CD4-positive, alpha-beta T cell treated with Interleukin-4 for 1 hour (primary cell): ENCODE measurements at regions not wholly inside any gene's neighbourhood (a gene's known extent, or its start where the extent isn't known, plus 50 kb on each side); places are given as distances from the start of the nearest gene placed in this dataset.
A peak's percentile ranks its signal among the peaks of the same experiment; 100 is the strongest.

Experiments
- DNase-seq, 2 donors: peaks; one replicate each; pipeline ENCODE4 v3.0.0-alpha.2; 2020 to 2022

DNA sequence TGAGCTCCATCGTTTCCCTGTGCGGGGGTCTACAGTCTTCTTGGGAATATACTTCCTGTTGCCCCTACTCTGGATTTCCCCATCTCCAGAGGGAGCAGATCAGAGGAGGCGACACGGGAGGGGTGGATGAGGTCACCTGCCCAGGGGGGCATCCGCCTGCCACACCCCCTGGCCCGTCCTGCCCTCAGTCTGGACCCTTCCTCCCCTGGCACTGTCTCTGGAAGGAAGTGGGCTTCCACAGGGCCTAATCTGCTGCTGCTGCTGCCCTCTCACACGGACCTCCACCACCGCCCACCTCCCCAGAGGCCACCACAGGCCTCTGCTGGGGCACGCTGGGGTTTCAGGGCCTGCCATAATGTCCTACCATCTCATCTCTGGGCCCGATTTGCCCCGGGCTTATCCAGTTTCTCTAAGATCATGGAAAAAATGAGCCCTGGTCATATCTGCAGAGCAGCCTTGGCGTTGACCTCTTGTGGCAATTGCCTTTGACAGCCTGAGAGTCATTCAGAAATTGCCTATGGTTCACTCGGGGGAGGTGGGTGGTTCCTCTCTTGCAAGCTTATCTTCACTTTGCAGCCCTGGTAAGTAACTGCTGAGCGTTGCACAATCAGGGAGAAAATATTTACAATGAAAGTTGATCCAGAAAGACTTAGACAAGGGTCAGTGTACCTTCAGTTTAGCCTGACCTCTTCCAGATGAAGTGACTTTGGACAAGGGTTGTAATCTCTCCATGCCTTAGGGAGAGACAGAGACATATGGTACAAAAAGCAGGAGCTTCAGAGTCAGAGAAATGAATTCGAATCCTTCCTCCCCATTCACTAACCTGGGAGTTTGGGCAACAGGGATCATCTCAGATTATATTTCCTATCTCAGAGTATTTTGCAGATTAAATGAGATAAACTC is 252.4 kb downstream of the TOMM20 start:
- peak in 1 of 2 donors; percentile 45 for DNase-seq

DNA sequence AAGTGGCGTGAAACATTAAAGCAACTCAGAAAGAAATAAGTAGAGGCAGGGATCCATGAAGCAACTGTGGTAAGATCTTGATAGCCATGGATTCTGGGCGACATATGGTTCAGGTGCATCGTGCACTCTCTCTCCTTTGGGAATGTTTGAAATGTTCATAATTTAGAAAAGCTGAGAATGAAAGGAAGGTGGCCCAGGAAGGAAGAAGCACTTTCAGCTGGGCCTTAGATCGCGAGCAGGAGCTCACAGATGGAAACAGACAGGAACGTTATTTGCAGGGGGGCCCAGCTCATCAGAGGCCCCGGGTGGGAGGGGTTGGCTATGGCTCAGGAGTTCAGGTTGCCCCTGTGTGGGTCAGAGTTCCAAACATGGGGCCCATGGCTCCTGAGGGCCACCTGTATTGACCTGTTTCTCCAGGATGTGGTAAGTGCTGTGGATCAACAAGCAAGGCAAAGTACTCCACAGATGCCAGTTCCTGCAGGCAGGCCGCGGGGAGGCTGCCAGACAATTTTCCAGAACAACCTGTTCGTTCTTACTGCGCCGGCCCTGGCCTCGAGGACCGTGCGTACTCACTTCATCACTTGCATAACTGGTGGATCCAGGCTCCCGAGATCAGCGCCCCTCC is 253.2 kb downstream of the TOMM20 start:
- DNase-seq, result no peak

DNA sequence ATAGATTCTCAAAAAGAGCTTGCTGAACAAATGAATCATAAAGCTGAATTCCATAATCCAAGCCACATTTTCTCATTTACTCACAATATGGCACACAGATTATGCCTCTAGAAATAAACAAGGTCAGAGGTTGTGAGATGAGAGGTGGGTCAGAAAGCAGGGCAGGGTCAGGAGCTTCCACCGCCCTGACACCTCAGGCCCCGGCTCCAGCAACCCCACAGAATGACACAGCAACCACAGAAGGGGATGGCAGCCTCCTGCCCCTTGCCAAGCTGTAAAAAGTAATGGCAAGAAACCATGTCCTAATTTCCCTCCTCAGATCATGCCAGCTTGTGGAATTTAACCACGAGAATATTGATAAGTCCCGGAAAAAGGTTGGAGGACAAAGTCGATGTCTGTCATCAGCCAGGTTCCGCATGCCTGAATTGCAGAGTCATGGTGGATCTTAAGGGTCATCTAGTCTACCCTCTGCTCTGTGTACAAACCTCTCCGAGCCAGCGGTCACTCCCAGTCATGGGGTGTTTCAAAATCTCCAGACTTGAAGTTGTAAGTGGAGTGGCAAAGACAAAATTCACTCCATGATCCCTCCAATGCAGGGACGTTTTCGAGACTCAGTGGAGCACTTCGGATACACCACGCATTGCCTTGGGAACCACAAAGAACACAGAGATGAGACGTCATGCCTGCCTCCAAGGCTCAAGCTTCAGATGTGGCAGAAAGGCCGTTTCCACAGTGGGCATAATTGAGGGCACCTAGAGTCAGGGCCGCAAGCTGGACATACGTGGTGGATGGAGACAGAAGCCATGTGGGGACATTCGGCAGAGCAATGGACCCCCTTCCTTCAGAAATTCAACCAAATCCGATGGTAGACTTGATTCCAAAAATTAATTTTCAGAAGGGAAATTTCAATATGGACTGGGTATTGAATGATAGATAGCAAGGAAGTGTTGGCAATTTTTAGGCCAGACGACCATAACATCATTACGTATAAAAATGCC is 254.0 kb downstream of the TOMM20 start:
- DNase-seq, result peak in 1 of 2 donors; percentile 30

DNA sequence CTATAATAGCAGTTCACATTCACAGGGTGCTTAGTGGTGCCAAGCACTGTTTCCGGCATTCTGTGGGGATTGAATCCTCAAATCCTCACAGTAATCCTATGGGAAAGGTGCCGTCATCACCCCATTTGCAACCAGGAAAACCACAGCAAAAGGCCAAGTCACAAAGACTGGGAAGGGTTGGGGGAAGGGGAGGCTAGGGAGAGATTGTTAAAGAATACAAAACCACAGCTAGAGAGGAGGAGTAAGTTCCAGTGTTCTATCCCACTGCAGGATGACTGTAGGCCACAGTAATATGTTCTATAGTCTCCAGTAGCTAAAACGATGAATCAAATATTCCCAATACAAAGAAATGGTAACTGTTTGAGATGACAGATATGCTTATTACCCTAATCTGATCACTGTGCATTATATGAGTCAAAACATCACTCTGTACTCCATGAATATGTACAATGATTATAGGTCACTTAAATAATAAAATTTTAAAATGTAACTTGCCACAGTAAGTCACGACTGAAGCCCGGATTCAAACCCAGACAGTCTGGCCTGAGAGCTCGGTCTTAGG is 256.8 kb downstream of the TOMM20 start:
- no peak for DNase-seq

DNA sequence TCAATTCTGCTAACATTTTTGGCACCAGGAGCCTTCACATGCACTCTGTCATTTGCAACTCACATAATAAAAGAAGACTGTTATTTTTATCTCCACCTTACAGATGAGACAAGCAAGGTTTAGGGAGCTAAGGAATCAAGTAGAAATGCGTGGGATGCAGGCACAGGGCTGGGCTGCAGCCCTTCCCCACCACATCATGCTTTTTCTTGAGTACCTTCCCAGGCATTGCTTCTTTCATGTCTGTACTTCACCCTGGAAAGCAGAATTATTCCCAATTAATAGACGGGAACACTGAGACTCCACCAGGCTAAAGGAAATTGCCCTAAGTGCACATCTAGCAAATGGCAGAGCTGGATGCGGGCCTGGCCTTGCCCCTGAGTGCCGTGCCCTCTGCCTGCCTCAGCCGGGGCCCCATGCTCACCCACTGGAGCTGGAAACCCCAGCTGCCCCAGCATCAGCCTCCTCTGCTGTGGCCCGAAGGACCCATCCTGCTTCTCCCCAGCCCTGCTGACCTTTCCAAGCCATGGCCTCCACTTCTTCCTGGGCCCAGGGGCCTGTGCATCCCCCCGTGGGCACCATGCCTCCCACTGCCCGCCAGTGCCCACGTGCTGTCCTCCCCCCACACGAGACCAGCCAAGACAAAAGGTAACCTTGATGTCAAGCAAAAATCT is 257.5 kb downstream of the TOMM20 start:
- no peak for DNase-seq

DNA sequence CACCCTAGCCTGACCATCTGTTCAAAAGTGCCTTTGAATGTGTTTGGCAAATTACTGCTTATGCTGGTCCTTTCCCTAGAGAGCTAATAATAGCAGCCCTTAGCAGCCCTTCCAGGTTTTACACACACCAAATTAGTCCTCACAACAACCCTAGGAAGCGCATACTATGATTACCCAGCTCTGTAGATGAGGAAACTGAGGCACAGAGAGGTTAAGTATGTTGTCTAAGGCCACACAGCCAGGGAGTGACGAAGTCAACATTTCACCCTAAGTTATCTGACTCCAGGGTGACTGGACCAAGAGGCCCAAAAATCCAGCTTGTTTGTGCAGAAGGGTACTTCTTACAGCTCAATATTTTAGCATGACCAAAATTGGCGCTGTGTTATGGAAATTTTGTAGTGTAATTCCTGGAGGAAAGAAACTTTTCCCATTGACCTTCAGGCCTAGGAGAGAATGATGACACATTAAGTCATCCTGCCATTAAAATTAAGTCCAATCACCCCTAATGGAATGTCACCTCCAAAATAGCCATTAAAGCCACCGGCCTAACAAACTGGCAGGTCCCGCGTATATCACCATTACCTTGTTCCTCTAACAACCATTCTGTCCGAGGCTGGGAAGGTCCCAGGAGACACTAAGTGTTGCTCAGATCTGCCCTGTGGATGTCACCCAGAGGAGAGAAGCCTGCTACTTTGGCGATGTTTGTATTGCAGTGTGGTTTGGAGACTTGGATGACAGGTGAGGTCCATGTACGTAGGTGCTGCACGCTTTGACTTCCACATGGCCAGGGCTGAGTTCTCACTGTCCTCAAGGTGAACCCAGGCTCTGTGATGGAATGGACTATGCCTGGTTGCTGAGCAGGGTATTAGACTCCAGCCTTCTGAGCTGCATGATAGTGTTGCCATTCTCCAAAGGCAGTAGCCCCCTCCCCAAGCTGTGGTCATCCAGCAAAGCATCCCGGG is 258.3 kb downstream of the TOMM20 start:
- no peak for DNase-seq

DNA sequence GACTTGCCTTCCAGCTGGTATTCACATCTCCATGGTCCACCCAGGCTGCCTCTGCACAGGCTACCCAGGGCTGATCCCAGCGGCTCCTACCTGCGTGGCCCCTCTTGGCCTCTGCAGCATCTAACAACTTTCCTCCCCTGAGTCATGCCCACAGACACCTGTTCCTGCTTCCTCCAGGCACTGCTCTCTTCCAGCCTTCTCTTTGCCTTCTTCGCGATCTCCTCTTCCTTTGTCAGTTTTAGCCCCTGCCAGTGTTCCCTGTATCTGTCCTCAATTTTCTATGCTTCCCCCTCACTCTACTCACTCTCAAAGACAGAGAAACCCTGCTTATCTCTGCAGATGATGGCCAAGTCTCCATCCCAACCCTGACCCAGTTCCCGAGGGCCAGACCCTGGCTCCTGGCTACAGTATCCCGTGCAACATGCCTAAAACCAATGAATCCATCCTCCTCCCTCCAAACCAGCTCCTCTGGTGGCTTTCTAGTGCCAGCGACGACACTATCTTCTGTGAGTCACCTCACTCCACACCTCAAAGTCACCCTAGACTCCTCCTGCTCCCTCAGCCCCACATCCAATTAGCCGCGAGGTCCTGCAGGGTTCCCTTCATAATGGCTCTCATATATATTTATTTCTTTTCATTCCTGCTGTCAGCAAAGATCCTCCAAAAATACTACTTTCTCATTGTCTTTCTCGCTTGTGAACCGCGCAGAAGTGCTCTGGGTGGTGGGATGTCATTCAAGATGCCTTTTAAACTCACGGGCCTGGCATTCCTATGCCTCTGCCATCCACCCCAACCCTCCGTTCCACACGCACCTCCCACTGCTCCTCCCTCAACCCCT is 259.2 kb downstream of the TOMM20 start:
- DNase-seq, result no peak

DNA sequence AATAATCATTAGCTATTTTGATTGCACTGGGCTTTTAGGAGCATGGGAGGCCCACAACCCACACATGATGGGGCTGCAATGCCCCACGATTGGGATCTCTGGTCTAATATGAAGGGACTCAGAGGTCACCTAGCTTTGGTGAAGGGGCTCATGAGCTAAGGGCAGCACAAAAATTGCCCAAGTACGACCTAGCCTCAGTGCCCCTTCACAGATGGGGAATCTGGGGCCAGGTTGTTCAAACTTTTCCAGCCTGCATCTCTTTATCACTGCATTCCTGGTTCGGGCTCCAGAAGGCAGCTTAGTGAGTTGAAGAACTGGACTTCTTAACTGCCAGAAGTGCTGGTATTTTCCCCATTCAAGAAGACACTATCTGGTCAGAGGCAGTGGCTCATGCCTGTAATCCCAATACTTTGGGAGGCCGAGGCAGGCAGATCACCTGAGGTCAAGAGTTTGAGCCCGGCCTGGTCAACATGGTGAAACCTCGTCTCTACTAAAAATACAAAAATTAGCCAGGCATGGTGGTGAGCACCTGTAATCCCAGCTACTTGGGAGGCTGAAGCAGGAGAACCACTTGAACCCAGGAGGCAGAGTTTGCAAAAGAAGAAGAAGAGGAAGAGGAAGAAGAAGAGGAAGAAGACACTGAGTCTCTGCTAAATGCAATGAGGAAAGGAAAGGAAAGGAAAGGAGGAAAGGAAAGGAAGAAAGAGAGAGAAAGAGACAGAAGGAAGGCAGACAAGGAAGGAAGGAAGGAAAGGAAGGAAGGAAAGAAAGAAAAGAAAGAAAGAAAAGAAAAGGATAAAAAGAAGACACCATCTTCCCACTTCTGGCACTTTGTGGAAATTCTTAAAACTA is 258.5 kb upstream of the IRF2BP2 start:
- no peak for DNase-seq

DNA sequence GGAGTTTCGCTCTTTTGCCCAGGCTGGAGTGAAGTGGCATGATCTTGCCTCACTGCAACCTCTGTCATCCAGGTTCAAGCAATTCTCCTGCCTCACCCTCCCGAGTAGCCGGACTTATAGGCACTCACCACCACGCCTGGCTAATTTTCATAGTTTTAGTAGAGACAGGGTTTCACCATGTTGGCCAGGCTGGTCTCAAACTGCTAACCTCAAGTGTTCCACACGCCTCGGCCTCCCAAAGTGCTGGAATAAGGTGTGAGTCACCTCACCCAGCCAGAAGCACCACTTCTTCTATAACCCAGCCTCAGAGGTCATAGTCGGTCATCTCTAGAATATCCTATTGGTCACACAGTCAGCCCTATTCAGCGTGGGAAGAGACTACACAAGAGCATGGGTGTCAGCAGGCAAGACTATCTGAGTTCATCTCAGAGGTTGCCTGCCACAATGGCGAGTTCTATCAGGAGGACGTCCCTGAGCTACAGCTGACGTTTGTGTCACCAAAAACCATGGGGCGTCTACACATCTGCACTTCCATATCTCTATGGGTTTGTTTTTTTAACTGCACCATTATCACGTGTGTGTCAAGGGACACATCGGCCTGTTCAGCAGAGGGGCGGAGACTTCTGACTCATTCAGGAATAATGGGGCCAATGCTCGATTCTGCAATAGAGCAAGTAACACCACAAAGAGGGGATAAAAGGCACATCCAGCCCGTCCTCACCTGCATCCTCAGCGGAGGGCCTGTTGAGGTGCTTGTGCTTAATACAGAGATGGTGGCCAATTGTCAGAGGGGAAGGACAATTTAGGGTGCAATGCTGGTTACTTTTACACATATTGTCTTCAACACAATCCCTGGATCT is 256.3 kb upstream of the IRF2BP2 start:
- peak in 1 of 2 donors; percentile 74 for DNase-seq

DNA sequence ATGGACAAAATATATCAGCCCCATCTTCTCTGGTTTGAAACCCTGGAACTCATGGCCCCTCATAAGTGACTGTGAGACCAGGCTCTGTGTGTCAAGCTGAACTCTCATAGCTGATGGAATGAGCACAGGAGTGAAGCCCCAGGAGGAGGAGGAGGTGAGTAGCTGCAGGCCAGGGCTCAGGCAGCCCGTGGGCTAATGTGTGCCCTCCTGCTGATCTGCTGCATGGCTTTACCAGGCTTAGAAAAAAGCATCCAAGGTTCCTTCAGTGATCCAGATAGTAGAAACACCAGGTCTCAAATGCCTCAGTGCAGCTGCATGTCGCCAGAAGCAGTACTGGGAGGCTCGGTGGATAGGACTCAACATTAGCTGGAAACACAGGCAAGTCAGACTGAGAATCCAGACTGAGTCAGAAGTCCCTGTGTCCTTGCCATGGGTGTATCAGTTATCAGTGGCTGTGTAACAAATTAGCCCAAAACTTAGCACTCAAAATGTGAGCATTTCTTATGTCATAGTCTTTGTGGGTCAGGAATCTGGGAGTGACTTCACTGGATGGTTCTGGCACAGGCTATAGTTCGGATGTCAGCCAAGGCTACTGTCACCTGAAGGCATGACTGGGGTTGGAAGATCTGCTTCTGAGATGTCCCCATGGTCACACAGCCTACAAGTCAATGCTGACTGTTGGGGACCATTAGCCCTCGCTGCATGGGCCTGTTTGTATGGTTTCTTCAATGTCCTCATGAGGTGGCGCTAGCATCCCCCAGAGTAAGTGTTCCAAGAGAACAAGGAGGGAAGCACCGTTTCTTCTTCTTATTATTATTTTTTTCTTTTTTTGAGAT is 255.4 kb upstream of the IRF2BP2 start:
- DNase-seq, result no peak

DNA sequence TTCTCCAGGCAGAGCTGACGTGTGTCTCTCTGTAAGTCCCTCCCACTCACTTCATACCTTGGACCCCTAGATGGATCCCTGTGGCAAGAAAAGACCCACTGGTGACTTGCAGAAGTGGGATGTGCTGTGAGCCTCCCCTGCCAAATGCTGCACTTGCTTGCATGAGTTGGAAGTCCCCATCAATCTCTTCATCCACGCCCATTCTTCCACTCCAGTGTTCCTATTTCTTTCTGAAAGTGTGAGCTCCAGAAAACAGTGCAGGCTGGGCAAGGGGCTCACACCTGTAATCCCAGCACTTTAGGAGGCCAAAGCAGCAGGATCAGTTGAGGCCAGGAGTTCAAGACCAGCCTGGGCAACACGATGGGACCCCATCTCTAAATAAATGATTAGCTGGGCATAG is 254.1 kb upstream of the IRF2BP2 start:
- DNase-seq, result no peak

DNA sequence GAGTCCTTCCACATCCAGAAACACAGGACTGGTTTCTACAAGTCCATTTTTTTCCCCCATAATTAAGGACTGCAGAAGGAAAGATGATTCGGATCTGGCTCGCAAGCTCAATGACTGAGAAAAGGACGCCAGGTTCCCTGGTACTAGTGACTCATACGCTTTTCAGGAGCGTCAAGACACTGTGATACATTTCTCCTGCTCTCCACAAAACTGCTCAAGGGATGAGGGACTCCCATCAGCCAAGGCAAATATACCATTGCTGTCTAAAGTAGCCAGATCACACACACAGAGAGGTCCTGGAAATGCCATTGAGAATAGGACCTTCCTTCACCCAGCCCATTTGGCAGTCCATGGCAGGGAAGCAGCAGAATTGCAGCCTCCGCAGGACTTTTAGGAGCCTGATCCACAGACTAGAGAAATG is 253.6 kb upstream of the IRF2BP2 start:
- no peak for DNase-seq

DNA sequence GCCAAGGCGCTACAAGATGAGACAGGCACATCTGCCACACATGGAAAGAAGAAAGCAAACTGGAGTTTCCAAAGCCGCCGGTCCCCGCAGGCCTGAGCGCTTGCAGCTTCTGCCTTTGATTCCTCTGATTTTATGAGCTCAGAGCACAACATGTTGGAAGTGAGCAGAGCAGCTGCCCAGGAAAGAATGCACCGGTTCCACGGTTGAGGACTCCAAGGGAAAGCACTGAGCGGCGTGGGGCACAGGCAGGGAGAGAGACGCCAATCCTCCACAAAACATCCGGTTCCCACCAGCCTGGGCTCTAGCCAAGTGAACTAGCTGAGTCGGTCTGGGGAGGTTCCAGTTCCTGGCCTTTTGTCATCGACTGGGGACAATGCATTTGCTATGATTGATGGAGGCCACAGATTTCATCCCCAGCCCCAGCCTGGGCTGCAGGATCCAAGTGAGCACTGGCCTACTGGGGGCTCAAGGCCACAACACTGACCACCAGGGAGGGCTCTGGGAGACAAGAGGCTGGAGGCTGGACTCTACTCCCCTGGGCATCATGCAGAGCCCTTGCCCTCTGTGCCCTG is 253.1 kb upstream of the IRF2BP2 start:
- DNase-seq, result no peak

DNA sequence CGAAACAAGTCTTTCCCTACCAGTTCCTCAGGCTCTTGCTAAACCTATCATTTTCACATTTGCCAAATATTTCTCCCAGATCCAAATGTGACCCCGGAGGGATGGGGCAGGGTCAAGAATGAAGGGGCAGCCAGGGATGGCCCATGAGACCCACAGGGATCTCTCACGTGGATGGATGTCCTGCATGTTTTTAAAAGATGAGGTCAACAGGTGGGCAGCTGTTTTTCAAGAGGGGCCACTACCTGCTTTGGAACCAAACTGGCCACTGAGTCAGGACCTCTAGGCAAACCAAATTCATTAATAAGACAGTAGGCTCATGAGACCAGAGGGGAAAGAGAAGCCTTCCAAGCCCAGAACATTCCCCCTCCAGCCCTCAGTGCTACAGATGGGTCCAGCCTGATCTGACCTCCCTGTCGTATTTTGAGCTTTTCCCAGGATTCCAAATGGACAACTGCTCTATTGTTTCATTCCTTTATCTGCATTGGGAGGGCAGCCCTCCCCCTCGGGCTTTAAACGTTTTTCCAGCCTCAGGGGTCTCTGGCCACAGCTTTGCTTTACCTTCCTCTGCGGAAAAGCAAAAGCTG is 252.5 kb upstream of the IRF2BP2 start:
- DNase-seq, result no peak

DNA sequence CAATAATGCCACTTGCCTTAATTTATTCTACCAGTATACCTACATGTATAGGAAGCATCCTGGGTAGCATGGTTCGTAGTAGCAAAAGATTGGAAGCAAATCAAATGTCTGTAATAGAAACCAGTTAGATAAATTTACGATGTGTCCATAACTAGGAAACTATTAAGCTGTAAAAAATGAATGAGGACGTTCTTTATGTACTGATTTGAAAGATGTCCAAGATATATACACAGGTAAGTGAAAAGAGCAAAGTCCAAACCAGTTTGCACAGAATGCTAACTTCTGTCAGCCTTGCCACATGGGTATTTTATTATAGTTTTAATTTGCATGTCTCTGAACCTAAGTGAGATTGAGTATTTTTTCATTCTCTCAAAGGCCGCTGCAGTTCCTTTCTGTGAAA is 251.8 kb upstream of the IRF2BP2 start:
- no peak for DNase-seq

DNA sequence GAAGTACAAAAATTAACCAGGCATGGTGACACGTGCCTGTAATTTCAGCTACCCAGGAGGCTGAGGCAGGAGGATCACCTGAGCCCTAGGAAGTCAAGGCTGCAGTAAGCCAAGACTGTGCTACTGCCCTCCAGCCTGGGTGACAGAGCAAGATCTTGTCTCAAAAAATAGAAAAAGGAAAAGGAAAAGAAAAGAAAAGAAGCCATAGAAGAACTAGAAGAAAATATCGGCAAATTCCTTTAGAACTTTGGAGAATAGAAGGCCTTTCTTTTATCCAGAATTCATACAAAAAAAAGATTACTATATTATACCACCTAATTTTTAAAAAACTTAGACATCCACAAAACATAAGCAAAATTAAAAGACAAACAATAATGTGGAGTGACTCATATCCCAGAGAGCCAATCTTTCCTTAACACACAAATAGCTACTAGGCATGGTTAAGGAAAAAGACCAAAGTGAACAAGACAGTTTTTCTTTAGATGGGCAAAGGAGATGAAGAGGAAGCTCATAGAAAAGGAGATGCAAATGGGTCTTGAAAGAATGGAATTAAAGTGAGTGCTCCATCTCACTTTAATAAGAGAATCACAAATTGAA is 251.1 kb upstream of the IRF2BP2 start:
- DNase-seq, result no peak
